Esophagus muscularis mucosa (tissue), 3 donors: ENCODE measurements at regions not wholly inside any gene's neighbourhood (a gene's known extent, or its start where the extent isn't known, plus 50 kb on each side); places are given as distances from the start of the nearest gene placed in this dataset.

Experiments
- CTCF ChIP-seq, 3 experiments: fragments of 200-600 bp in 2 of 3; fragments of 450-650 bp in 1 of 3; sonication (generic) in 2 of 3; IDR thresholded peaks; one replicate each; pipeline ENCODE4 v1.5.1; 2017 to 2019; ENCODE audit warnings: antibody characterized with exemption in 3 of 3, mild to moderate bottlenecking in 2 of 3, moderate library complexity in 1 of 3
- POLR2A ChIP-seq: fragments of 450-650 bp; IDR thresholded peaks from one replicate; pipeline ENCODE4 v1.6.1; 2017; ENCODE audit warnings: antibody characterized with exemption, moderate library complexity, mild to moderate bottlenecking, low read depth

- no peak for TF ChIP-seq POLR2A
- TF ChIP-seq CTCF (IDR thresholded peaks at IDR 0.05): no peak
Observed at GRCh38 chr6:74596588-74596987, 609.3 kb downstream of the COL12A1 start.
